Transverse colon (tissue), 3 donors: ENCODE measurements at regions not wholly inside any gene's neighbourhood (a gene's known extent, or its start where the extent isn't known, plus 50 kb on each side); places are given as distances from the start of the nearest gene placed in this dataset.

Experiments used
- CTCF ChIP-seq, 5 experiments: fragments of 200-600 bp in 3 of 5; fragments of 450-650 bp in 2 of 5; sonication (generic) in 3 of 5; IDR thresholded peaks; 1 replicate in 2 of 5; 2 replicates in 3 of 5; pipeline ENCODE4 v1.5.1; 2016 to 2017; ENCODE audit warnings: antibody characterized with exemption in 5 of 5, inconsistent platforms in 3 of 5, mild to moderate bottlenecking in 2 of 5, moderate library complexity in 1 of 5
- POLR2A ChIP-seq: fragments of 450-650 bp; IDR thresholded peaks from one replicate; pipeline ENCODE4 v1.6.1; 2016; ENCODE audit warnings: antibody characterized with exemption, mild to moderate bottlenecking, moderate library complexity

- TF ChIP-seq CTCF (IDR thresholded peaks at IDR 0.05) (no peak), POLR2A (no peak)
Observed at GRCh38 chr9:29999645-30000044, 2384.8 kb upstream of the ACO1 start.
